D721Med (cell line): ENCODE measurements at regions not wholly inside any gene's neighbourhood (a gene's known extent, or its start where the extent isn't known, plus 50 kb on each side); places are given as distances from the start of the nearest gene placed in this dataset.

Experiments
- DNase-seq: peaks from one replicate; pipeline ENCODE4 v3.0.0; 2011; ENCODE audit warnings: low spot score; ENCODE audit not compliant: insufficient read length
- FAIRE-seq: peaks from 2 replicates; lab custom pipeline; 2011; peaks lifted over from hg19 to GRCh38; lab: Jason Lieb, UNC
- CTCF ChIP-seq: IDR thresholded peaks from 2 replicates; pipeline ENCODE4 v1.5.1; 2012; ENCODE audit warnings: mild to moderate bottlenecking, control low read depth; ENCODE audit not compliant: insufficient read depth; ENCODE audit errors: missing control alignments

- DNase-seq (no peak), FAIRE-seq (no peak)
- no peak for TF ChIP-seq CTCF
Observed at GRCh38 chr10:21057436-21057835, 160.3 kb upstream of the NEBL start.

GRCh38 chr10:21056461-21056860 is 159.3 kb upstream of the NEBL start:
- DNase-seq (no peak), FAIRE-seq (no peak)
- no peak for TF ChIP-seq CTCF

GRCh38 chr10:21055339-21056135 is 158.4 kb upstream of the NEBL start:
- no peak for FAIRE-seq
- no peak for DNase-seq
- no peak for TF ChIP-seq CTCF

- FAIRE-seq (no peak), DNase-seq (no peak)
- no peak for TF ChIP-seq CTCF
Observed at GRCh38 chr10:21053953-21054690, 157.0 kb upstream of the NEBL start.

- no peak for TF ChIP-seq CTCF
- no peak for DNase-seq
- FAIRE-seq: no peak
Observed at GRCh38 chr10:21052709-21053104, 155.6 kb upstream of the NEBL start.

- TF ChIP-seq CTCF: no peak
- no peak for FAIRE-seq
Observed at GRCh38 chr10:21052072-21052708, 155.1 kb upstream of the NEBL start.

More at GRCh38 chr10:21052072-21052708, 155.1 kb upstream of the NEBL start:
- no peak for DNase-seq
